EH (cell line): ENCODE measurements at regions not wholly inside any gene's neighbourhood (a gene's known extent, or its start where the extent isn't known, plus 50 kb on each side); places are given as distances from the start of the nearest gene placed in this dataset.
"Not testable (repeated sequence)": the region's sequence is repeated elsewhere in the genome, so short reads cannot be mapped to it uniquely, and the experiment has no call there.

Source experiments
- DNase-seq: peaks from one replicate; pipeline ENCODE4 v3.0.0-alpha.2; 2015; ENCODE audit warnings: low read depth

GRCh38 chr18:30450927-30451326 lies 591.6 kb downstream of the DSC3 start:
- DNase-seq = no peak

- no peak for DNase-seq
These were observed 595.9 kb downstream of the DSC3 start for GRCh38 chr18:30446605-30447004.

GRCh38 chr18:30444544-30444943 lies 598.0 kb downstream of the DSC3 start:
- DNase-seq = no peak

- no peak for DNase-seq
These were observed 602.2 kb downstream of the DSC3 start for GRCh38 chr18:30440351-30440750.

GRCh38 chr18:30439174-30439573 lies 603.4 kb downstream of the DSC3 start:
- DNase-seq = no peak

- DNase-seq = no peak
These were observed 610.2 kb downstream of the DSC3 start for GRCh38 chr18:30432349-30432748.

GRCh38 chr18:30419399-30419798 lies 623.1 kb downstream of the DSC3 start:
- not testable (repeated sequence) for DNase-seq

GRCh38 chr18:30415903-30416302 lies 626.6 kb downstream of the DSC3 start:
- no peak for DNase-seq

GRCh38 chr18:30409120-30409519 lies 633.4 kb downstream of the DSC3 start:
- DNase-seq = no peak

GRCh38 chr18:30406728-30407127 lies 635.8 kb downstream of the DSC3 start:
- no peak for DNase-seq

GRCh38 chr18:30405038-30405437 lies 637.5 kb downstream of the DSC3 start:
- no peak for DNase-seq

- DNase-seq = no peak
These were observed 638.1 kb downstream of the DSC3 start for GRCh38 chr18:30404422-30404821.

- no peak for DNase-seq
These were observed 639.3 kb downstream of the DSC3 start for GRCh38 chr18:30403278-30403677.

GRCh38 chr18:30387401-30387800 lies 655.1 kb downstream of the DSC3 start:
- no peak for DNase-seq

- DNase-seq = no peak
These were observed 655.9 kb downstream of the DSC3 start for GRCh38 chr18:30386624-30387023.

- no peak for DNase-seq
These were observed 656.9 kb downstream of the DSC3 start for GRCh38 chr18:30385684-30386083.

- no peak for DNase-seq
These were observed 660.7 kb downstream of the DSC3 start for GRCh38 chr18:30381826-30382225.

- no peak for DNase-seq
These were observed 664.4 kb downstream of the DSC3 start for GRCh38 chr18:30378097-30378496.

GRCh38 chr18:30376515-30376914 lies 666.0 kb downstream of the DSC3 start:
- no peak for DNase-seq

GRCh38 chr18:30361864-30362540 lies 680.5 kb downstream of the DSC3 start:
- DNase-seq = no peak

GRCh38 chr18:30359521-30359920 lies 683.0 kb downstream of the DSC3 start:
- DNase-seq = no peak

- no peak for DNase-seq
These were observed 684.0 kb downstream of the DSC3 start for GRCh38 chr18:30358555-30358954.

- DNase-seq = no peak
These were observed 689.9 kb downstream of the DSC3 start for GRCh38 chr18:30352551-30353168.

- DNase-seq = no peak
These were observed 692.3 kb downstream of the DSC3 start for GRCh38 chr18:30350263-30350662.
